Left cardiac atrium (tissue), 4 donors: ENCODE measurements at regions not wholly inside any gene's neighbourhood (a gene's known extent, or its start where the extent isn't known, plus 50 kb on each side); places are given as distances from the start of the nearest gene placed in this dataset.

Source experiments
- ATAC-seq, 2 donors: fragments of 200-7000 bp; cut with Tn5 transposase; one replicate each; pipeline ENCODE4 v1.9.1; 2020; ENCODE audit warnings: mild to moderate bottlenecking in 2 of 2, moderate library complexity in 2 of 2
- DNase-seq: peaks from one replicate; pipeline ENCODE4 v3.0.0-alpha.2; 2020
- intact Hi-C, 2 donors: fragments of 100-400 bp; cut with DNase I; formaldehyde crosslinking; loops; one replicate each; pipeline versions ENCODE4 v1.14.1 to v1.15.1; 2022 to 2023
- donor health status: DM: no; HTN: yes; CAD: no.
- donor health status: DM: no; HTN: yes; CAD: no; lungs with severe emphysema.
- donor health status: DM: yes; HTN: yes; CAD: no.
- donor health status: Dilated cardiomyopathy.

- intact Hi-C loops: no loop called here
- no peak for DNase-seq
- no peak for ATAC-seq
Measured at GRCh38 chr2:145625111-145625510, 1105.2 kb upstream of the ZEB2 start.

- ATAC-seq (no peak), DNase-seq (no peak)
- intact Hi-C loops: no loop called here
Measured at GRCh38 chr2:145623136-145623535, 1103.2 kb upstream of the ZEB2 start.

- DNase-seq (no peak), ATAC-seq (no peak)
- intact Hi-C loops: no loop called here
Measured at GRCh38 chr2:145622285-145622684, 1102.4 kb upstream of the ZEB2 start.

- no peak for ATAC-seq
- intact Hi-C loops: no loop called here
- DNase-seq: no peak
Measured at GRCh38 chr2:145617906-145618305, 1098.0 kb upstream of the ZEB2 start.

GRCh38 chr2:145617420-145617819 lies 1097.5 kb upstream of the ZEB2 start:
- intact Hi-C loops: no loop called here
- DNase-seq: no peak
- ATAC-seq: no peak

- no peak for ATAC-seq
- intact Hi-C loops: no loop called here
- no peak for DNase-seq
Measured at GRCh38 chr2:145615626-145616025, 1095.7 kb upstream of the ZEB2 start.

- no peak for DNase-seq
- intact Hi-C loops: no loop called here
- ATAC-seq: no peak
Measured at GRCh38 chr2:145609951-145610350, 1090.0 kb upstream of the ZEB2 start.

GRCh38 chr2:145601361-145601925 lies 1081.5 kb upstream of the ZEB2 start:
- no peak for ATAC-seq
- intact Hi-C loops: no loop called here
- no peak for DNase-seq

- intact Hi-C loops: no loop called here
- ATAC-seq: no peak
- no peak for DNase-seq
Measured at GRCh38 chr2:145600811-145601210, 1080.9 kb upstream of the ZEB2 start.

- no peak for ATAC-seq
- intact Hi-C loops: no loop called here
- DNase-seq: no peak
Measured at GRCh38 chr2:145599756-145600155, 1079.8 kb upstream of the ZEB2 start.

GRCh38 chr2:145598434-145598833 lies 1078.5 kb upstream of the ZEB2 start:
- intact Hi-C loops: no loop called here
- no peak for DNase-seq
- no peak for ATAC-seq

GRCh38 chr2:145597809-145598208 lies 1077.9 kb upstream of the ZEB2 start:
- DNase-seq: no peak
- intact Hi-C loops: no loop called here
- no peak for ATAC-seq

GRCh38 chr2:145597006-145597405 lies 1077.1 kb upstream of the ZEB2 start:
- intact Hi-C loops: no loop called here
- ATAC-seq (no peak), DNase-seq (no peak)

- ATAC-seq (no peak), DNase-seq (no peak)
- intact Hi-C loops: no loop called here
Measured at GRCh38 chr2:145596416-145596815, 1076.5 kb upstream of the ZEB2 start.

GRCh38 chr2:145595296-145595695 lies 1075.4 kb upstream of the ZEB2 start:
- no peak for ATAC-seq
- intact Hi-C loops: no loop called here
- DNase-seq: no peak

- intact Hi-C loops: no loop called here
- DNase-seq (no peak), ATAC-seq (peak in 1 of 2 donors; percentile 91)
Measured at GRCh38 chr2:145593991-145594614, 1074.2 kb upstream of the ZEB2 start.

- intact Hi-C loops: no loop called here
- DNase-seq: no peak
Measured at GRCh38 chr2:145593280-145593679, 1073.4 kb upstream of the ZEB2 start.

GRCh38 chr2:145592361-145592760 lies 1072.4 kb upstream of the ZEB2 start:
- ATAC-seq (no peak), DNase-seq (no peak)

More at GRCh38 chr2:145593280-145593679, 1073.4 kb upstream of the ZEB2 start:
- no peak for ATAC-seq

GRCh38 chr2:145591109-145591809 lies 1071.3 kb upstream of the ZEB2 start:
- peak in 1 of 2 donors; percentile 37 for ATAC-seq
- no peak for DNase-seq
- intact Hi-C loops: no loop called here

More at GRCh38 chr2:145592361-145592760, 1072.4 kb upstream of the ZEB2 start:
- intact Hi-C loops: no loop called here

- intact Hi-C loops: no loop called here
- no peak for ATAC-seq
Measured at GRCh38 chr2:145587922-145588321, 1068.0 kb upstream of the ZEB2 start.

GRCh38 chr2:145584353-145584752 lies 1064.4 kb upstream of the ZEB2 start:
- DNase-seq (no peak), ATAC-seq (no peak)
- intact Hi-C loops: no loop called here

More at GRCh38 chr2:145587922-145588321, 1068.0 kb upstream of the ZEB2 start:
- no peak for DNase-seq
